AG09309 (cell line): ENCODE measurements at regions not wholly inside any gene's neighbourhood (a gene's known extent, or its start where the extent isn't known, plus 50 kb on each side); places are given as distances from the start of the nearest gene placed in this dataset.

Source experiments
- DNase-seq: peaks from one replicate; pipeline ENCODE4 v3.0.0-alpha.2; 2010; ENCODE audit warnings: low read depth
- H3K4me3 ChIP-seq: 2 replicates; pipeline ENCODE4 v1.5.1; 2011; ENCODE audit warnings: mild to moderate bottlenecking, low read depth, low read length, moderate library complexity; ENCODE audit not compliant: control insufficient read depth
- CTCF ChIP-seq: IDR thresholded peaks from 2 replicates; pipeline ENCODE4 v1.5.1; 2011; ENCODE audit warnings: mild to moderate bottlenecking, low read depth, low read length, inconsistent platforms; ENCODE audit not compliant: insufficient read depth, control insufficient read depth; ENCODE audit errors: missing control alignments

- no peak overlapping the region for H3K4me3 ChIP-seq
- DNase-seq: no peak
- TF ChIP-seq CTCF: no peak
Measured at GRCh38 chr21:39118061-39118460, 65.2 kb downstream of the PSMG1 start.

- no peak overlapping the region for H3K4me3 ChIP-seq
- TF ChIP-seq CTCF: no peak
- DNase-seq: no peak
Measured at GRCh38 chr21:39117440-39117970, 65.7 kb downstream of the PSMG1 start.

GRCh38 chr21:39116761-39117439, 66.4 kb downstream of the PSMG1 start:
- TF ChIP-seq CTCF: no peak
- no peak overlapping the region for H3K4me3 ChIP-seq
- no peak for DNase-seq

- no peak overlapping the region for H3K4me3 ChIP-seq
- no peak for DNase-seq
- no peak for TF ChIP-seq CTCF
Measured at GRCh38 chr21:39115576-39116235, 67.5 kb downstream of the PSMG1 start.

- no peak overlapping the region for H3K4me3 ChIP-seq
- DNase-seq: no peak
- no peak for TF ChIP-seq CTCF
Measured at GRCh38 chr21:39114871-39115575, 68.2 kb downstream of the PSMG1 start.

GRCh38 chr21:39111931-39112550, 71.2 kb downstream of the PSMG1 start:
- no peak for TF ChIP-seq CTCF
- no peak for DNase-seq
- no peak overlapping the region for H3K4me3 ChIP-seq
